ENCODE measurements at regions not wholly inside any gene's neighbourhood (a gene's known extent, or its start where the extent isn't known, plus 50 kb on each side); places are given as distances from the start of the nearest gene placed in this dataset.

DNA sequence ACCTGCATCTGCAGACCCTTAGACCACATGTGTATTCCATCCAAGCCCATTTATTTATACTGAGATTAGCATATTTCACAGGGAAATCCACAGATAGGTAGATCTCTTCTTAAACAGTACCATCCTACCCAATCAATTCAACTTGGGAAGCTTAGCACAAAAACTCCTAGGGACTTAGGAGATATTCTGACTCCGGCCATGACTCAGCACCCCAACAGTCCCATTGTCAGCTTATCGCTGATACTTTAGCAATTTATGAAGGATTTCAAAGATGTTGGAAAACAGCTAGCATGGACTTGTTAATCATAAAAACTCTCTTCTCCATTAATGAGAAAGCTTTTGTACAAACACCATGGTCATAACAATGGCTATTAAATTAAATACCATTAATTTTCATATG, 236.2 kb upstream of the PREP start:
- H3K36me3 ChIP-seq (replicated peaks in 1 of 2; ENCODE audit: control insufficient read depth in 1 of 2, insufficient read depth in 2 of 2, low read length in 2 of 2) = no peaks in the 10 kb centered on the region
- H3K27me3 ChIP-seq (ENCODE audit: control insufficient read depth in 2 of 2, insufficient read depth in 2 of 2, low read length in 2 of 2) = no peaks in the 10 kb centered on the region
- H2AFZ ChIP-seq (ENCODE audit: insufficient read depth, low read depth, low read length, poor library complexity, severe bottlenecking) = no peak overlapping the region
- no peak overlapping the region for H3K4me2 ChIP-seq (replicated peaks; ENCODE audit: extremely low read depth, low read length, poor library complexity, severe bottlenecking)
- Mint-ChIP-seq H3K36me3 (no peaks in the 10 kb centered on the region), H3K4me3 (no peak overlapping the region), H3K27me3 (ENCODE audit: low read depth in 3 of 3) (peaks cover 0 to 2% (median 0%) of the 10 kb centered on the region in 3 donors), H3K27ac (no peak overlapping the region), H3K4me1 (peaks cover 3% of the 10 kb centered on the region), H3K9me3 (peaks cover 0 to 2% (median 0%) of the 10 kb centered on the region in 7 donors)
- WGBS (ENCODE audit: insufficient coverage) = no CpG with 5 or more reads among the region's 2 CpGs
- H3K9me3 ChIP-seq (replicated peaks in 1 of 2; ENCODE audit: control insufficient read depth in 1 of 2, insufficient read depth in 1 of 2, low read length in 2 of 2) = no peaks in the 10 kb centered on the region
- no peaks in the 10 kb centered on the region for H4K20me1 ChIP-seq (ENCODE audit: insufficient read depth, low read length)
- DNase-seq = no peak
- no peaks in the 10 kb centered on the region for H3K4me1 ChIP-seq (ENCODE audit: control insufficient read depth in 1 of 2, insufficient read depth in 2 of 2, low read length in 2 of 2)
- no peak overlapping the region for H3K9ac ChIP-seq (ENCODE audit: insufficient read depth, low read length, poor library complexity, severe bottlenecking)
- no peak overlapping the region for H3K4me3 ChIP-seq (replicated peaks in 1 of 3; ENCODE audit: low read depth in 2 of 3, low read length in 3 of 3)
- no peak overlapping the region for H3K27ac ChIP-seq (ENCODE audit: low read depth in 1 of 2, low read length in 2 of 2)
- intact Hi-C loops (cut with micrococcal nuclease) = no loop called here
- H3K79me2 ChIP-seq (ENCODE audit: insufficient read depth, low read length) = no peaks in the 10 kb centered on the region
- TF ChIP-seq CTCF (IDR thresholded peaks at IDR 0.05) = no peak

DNA sequence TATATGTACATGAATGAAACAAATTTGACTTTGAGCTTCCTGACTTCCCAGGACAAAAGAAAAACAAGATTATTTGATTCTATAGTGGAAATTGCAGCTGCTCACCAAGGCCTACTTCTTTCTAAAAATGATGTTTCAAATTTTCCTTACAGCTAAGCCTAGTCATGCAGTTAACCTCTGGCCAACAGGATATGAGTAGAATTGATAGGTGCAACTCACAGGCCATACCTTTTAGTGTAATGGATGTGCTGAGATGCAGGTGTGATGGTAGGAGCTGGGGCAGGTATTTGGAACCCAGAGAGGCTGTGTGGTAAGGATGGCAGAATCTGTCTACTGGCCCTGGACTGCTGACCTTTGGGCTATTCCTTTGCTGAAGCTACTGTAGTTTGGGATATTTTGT, 230.9 kb upstream of the PREP start:
- no peaks in the 10 kb centered on the region for H3K36me3 Mint-ChIP-seq
- H3K27ac ChIP-seq (ENCODE audit: low read depth in 1 of 2, low read length in 2 of 2) = no peak overlapping the region
- H3K36me3 ChIP-seq (replicated peaks in 1 of 2; ENCODE audit: control insufficient read depth in 1 of 2, insufficient read depth in 2 of 2, low read length in 2 of 2) = no peaks in the 10 kb centered on the region
- no peak overlapping the region for H3K9ac ChIP-seq (ENCODE audit: insufficient read depth, low read length, poor library complexity, severe bottlenecking)
- H3K9me3 Mint-ChIP-seq = peaks cover 2 to 13% (median 8%) of the 10 kb centered on the region in 7 donors
- H3K27me3 ChIP-seq (ENCODE audit: control insufficient read depth in 2 of 2, insufficient read depth in 2 of 2, low read length in 2 of 2) = no peaks in the 10 kb centered on the region
- TF ChIP-seq CTCF (IDR thresholded peaks at IDR 0.05) = no peak
- no peak overlapping the region for H2AFZ ChIP-seq (ENCODE audit: insufficient read depth, low read depth, low read length, poor library complexity, severe bottlenecking)
- H3K9me3 ChIP-seq (replicated peaks in 1 of 2; ENCODE audit: control insufficient read depth in 1 of 2, insufficient read depth in 1 of 2, low read length in 2 of 2) = peaks cover 0 to 3% of the 10 kb centered on the region in 2 donors
- no peak overlapping the region for H3K27ac Mint-ChIP-seq
- no peak for DNase-seq
- no peaks in the 10 kb centered on the region for H3K79me2 ChIP-seq (ENCODE audit: insufficient read depth, low read length)
- no peak overlapping the region for H3K4me3 ChIP-seq (replicated peaks in 1 of 3; ENCODE audit: low read depth in 2 of 3, low read length in 3 of 3)
- no peak overlapping the region for H3K4me3 Mint-ChIP-seq
- H3K4me1 Mint-ChIP-seq = no peaks in the 10 kb centered on the region
- H3K27me3 Mint-ChIP-seq (ENCODE audit: low read depth in 3 of 3) = peaks cover 0 to 9% (median 3%) of the 10 kb centered on the region in 3 donors
- H3K4me1 ChIP-seq (ENCODE audit: control insufficient read depth in 1 of 2, insufficient read depth in 2 of 2, low read length in 2 of 2) = no peaks in the 10 kb centered on the region
- H3K4me2 ChIP-seq (replicated peaks; ENCODE audit: extremely low read depth, low read length, poor library complexity, severe bottlenecking) = no peak overlapping the region
- H4K20me1 ChIP-seq (ENCODE audit: insufficient read depth, low read length) = no peaks in the 10 kb centered on the region
- intact Hi-C loops (cut with micrococcal nuclease) = no loop called here
